ENCODE measurements at regions not wholly inside any gene's neighbourhood (a gene's known extent, or its start where the extent isn't known, plus 50 kb on each side); places are given as distances from the start of the nearest gene placed in this dataset.

- TF ChIP-seq USF2 (IDR thresholded peaks at IDR 0.05; ENCODE audit: borderline replicate concordance, low read depth, low read length) (no peak), EZH2 (IDR thresholded peaks at IDR 0.05; ENCODE audit: borderline replicate concordance, control insufficient read depth, low read depth, low read length) (no peak), BHLHE40 (IDR thresholded peaks at IDR 0.05; ENCODE audit: borderline replicate concordance in 1 of 2, low read depth in 2 of 2, low read length in 1 of 2) (no peak), REST (IDR thresholded peaks at IDR 0.05; ENCODE audit: low read depth, low read length) (no peak)
Observed at GRCh38 chr5:74406844-74407243, 233.7 kb downstream of the ENC1 start.
